HG03432 (cell line): ENCODE measurements at regions not wholly inside any gene's neighbourhood (a gene's known extent, or its start where the extent isn't known, plus 50 kb on each side); places are given as distances from the start of the nearest gene placed in this dataset.

Experiments used
- ATAC-seq: cut with Tn5 transposase; IDR thresholded peaks from one replicate; pipeline ENCODE4 v1.9.1; 2021; ENCODE audit warnings: mild to moderate bottlenecking, moderate library complexity; ENCODE audit not compliant: unreplicated experiment

GRCh38 chr20:40769677-40770285 lies 80.7 kb upstream of the MAFB start:
- ATAC-seq, result no peak

GRCh38 chr20:40770564-40771307 lies 81.7 kb upstream of the MAFB start:
- ATAC-seq, result no peak

- no peak for ATAC-seq
These were observed 82.2 kb upstream of the MAFB start for GRCh38 chr20:40771308-40771610.

GRCh38 chr20:40771848-40772511 lies 82.9 kb upstream of the MAFB start:
- no peak for ATAC-seq

- no peak for ATAC-seq
These were observed 84.3 kb upstream of the MAFB start for GRCh38 chr20:40773376-40773775.

GRCh38 chr20:40774252-40774651 lies 85.2 kb upstream of the MAFB start:
- no peak for ATAC-seq

GRCh38 chr20:40775561-40776146 lies 86.6 kb upstream of the MAFB start:
- ATAC-seq, result no peak

- no peak for ATAC-seq
These were observed 87.7 kb upstream of the MAFB start for GRCh38 chr20:40776466-40777457.

GRCh38 chr20:40777653-40778052 lies 88.6 kb upstream of the MAFB start:
- no peak for ATAC-seq

GRCh38 chr20:40778894-40779496 lies 90.0 kb upstream of the MAFB start:
- no peak for ATAC-seq

GRCh38 chr20:40781327-40782042 lies 92.4 kb upstream of the MAFB start:
- no peak for ATAC-seq

- no peak for ATAC-seq
These were observed 93.0 kb upstream of the MAFB start for GRCh38 chr20:40782043-40782368.

- ATAC-seq, result no peak
These were observed 96.3 kb upstream of the MAFB start for GRCh38 chr20:40785346-40785745.

GRCh38 chr20:40786336-40786735 lies 97.3 kb upstream of the MAFB start:
- ATAC-seq, result no peak

GRCh38 chr20:40787941-40788340 lies 98.9 kb upstream of the MAFB start:
- ATAC-seq, result no peak

GRCh38 chr20:40797425-40797824 lies 108.4 kb upstream of the MAFB start:
- no peak for ATAC-seq

- no peak for ATAC-seq
These were observed 109.0 kb upstream of the MAFB start for GRCh38 chr20:40798066-40798465.

- ATAC-seq, result no peak
These were observed 113.8 kb upstream of the MAFB start for GRCh38 chr20:40802886-40803285.

- no peak for ATAC-seq
These were observed 114.3 kb upstream of the MAFB start for GRCh38 chr20:40803381-40803780.

- no peak for ATAC-seq
These were observed 116.6 kb upstream of the MAFB start for GRCh38 chr20:40805592-40805991.
